Upper lobe of left lung (tissue), 6 donors: ENCODE measurements at regions not wholly inside any gene's neighbourhood (a gene's known extent, or its start where the extent isn't known, plus 50 kb on each side); places are given as distances from the start of the nearest gene placed in this dataset.

ENCODE experiments used
- ATAC-seq, 2 donors: fragments of 200-7000 bp; cut with Tn5 transposase; one replicate each; pipeline ENCODE4 v1.9.1; 2022; ENCODE audit warnings: mild to moderate bottlenecking in 2 of 2, moderate library complexity in 2 of 2; ENCODE audit not compliant: low FRiP score in 2 of 2
- DNase-seq, 2 donors: peaks; one replicate each; pipeline ENCODE4 v3.0.0-alpha.2; 2019 to 2020
- H3K27ac ChIP-seq, 4 donors: fragments of 200-600 bp; sonication (generic); one replicate each; pipeline ENCODE4 v1.5.1; 2016 to 2019
- H3K27me3 ChIP-seq, 4 donors: fragments of 200-600 bp; sonication (generic); one replicate each; pipeline ENCODE4 v1.5.1; 2017 to 2019
- H3K36me3 ChIP-seq, 4 donors: fragments of 200-600 bp; sonication (generic); one replicate each; pipeline ENCODE4 v1.5.1; 2016 to 2019
- H3K4me1 ChIP-seq, 4 donors: fragments of 200-600 bp; sonication (generic); one replicate each; pipeline ENCODE4 v1.5.1; 2018 to 2019
- H3K4me3 ChIP-seq, 4 donors: fragments of 200-600 bp; sonication (generic); one replicate each; pipeline ENCODE4 v1.5.1; 2017 to 2019; ENCODE audit warnings: mild to moderate bottlenecking in 2 of 4, moderate library complexity in 1 of 4
- H3K9me3 ChIP-seq, 4 donors: fragments of 200-600 bp; sonication (generic); one replicate each; pipeline ENCODE4 v1.5.1; 2018 to 2019
- EP300 ChIP-seq, 4 donors: sonication (generic); formaldehyde crosslinking; IDR thresholded peaks; one replicate each; pipeline ENCODE4 v1.5.1; 2017; ENCODE audit warnings: antibody characterized with exemption in 4 of 4, control low read depth in 2 of 4
- POLR2A ChIP-seq, 4 donors: fragments of 450-650 bp; IDR thresholded peaks; one replicate each; pipeline ENCODE4 v1.5.1; 2016 to 2017; ENCODE audit warnings: antibody characterized with exemption in 4 of 4, mild to moderate bottlenecking in 2 of 4
- POLR2AphosphoS5 ChIP-seq, 2 donors: sonication (generic); formaldehyde crosslinking; IDR thresholded peaks; one replicate each; pipeline ENCODE4 v1.5.1; 2017; ENCODE audit warnings: antibody characterized with exemption in 2 of 2
- WGBS, 2 donors: methylation state at CpG; one replicate each; pipeline ENCODE4 v1.1.5; 2017 to 2018; 5-methylcytosine and 5-hydroxymethylcytosine counted together
- TF ChIP-seq, protein P1 (sequence below), 6 experiments: fragments of 450-650 bp in 4 of 6; fragments of 200-600 bp in 2 of 6; sonication (generic) in 2 of 6; IDR thresholded peaks; one replicate each; pipeline ENCODE4 v1.5.1; 2016 to 2019; ENCODE audit warnings: antibody characterized with exemption in 6 of 6
- donor health status: DM: no; HTN: no; CAD: no; lungs with moderate emphysema.
- donor health status: DM: no; HTN: yes; CAD: no; lungs with severe emphysema.

DNA sequence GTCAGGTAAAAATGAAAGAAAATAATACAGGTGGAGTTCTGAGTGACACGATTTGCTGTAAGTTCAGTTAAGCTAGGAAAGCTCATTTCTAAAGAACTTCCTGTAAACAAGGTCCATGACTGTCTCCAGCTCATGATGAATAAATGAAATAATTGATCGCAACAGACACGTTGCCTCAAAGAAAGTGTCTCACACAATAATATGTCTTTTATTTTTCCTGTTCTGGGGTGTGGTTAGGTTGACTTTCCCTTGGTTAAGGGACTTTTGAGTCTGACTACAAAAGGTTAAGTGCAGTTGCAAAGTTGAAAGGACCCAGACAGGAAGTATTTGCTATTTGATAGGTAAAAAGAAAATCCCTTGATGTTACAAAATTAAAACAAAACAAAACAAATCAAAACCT lies 304.2 kb upstream of the PRDM1 start:
- Histone ChIP-seq H3K9me3 (no peaks in the 10 kb centered on the region), H3K4me3 (no peak overlapping the region), H3K4me1 (peaks cover 0 to 6% (median 3%) of the 10 kb centered on the region in 4 donors), H3K27ac (no peak overlapping the region), H3K36me3 (no peaks in the 10 kb centered on the region), H3K27me3 (no peaks in the 10 kb centered on the region)
- TF ChIP-seq, protein P1, sequence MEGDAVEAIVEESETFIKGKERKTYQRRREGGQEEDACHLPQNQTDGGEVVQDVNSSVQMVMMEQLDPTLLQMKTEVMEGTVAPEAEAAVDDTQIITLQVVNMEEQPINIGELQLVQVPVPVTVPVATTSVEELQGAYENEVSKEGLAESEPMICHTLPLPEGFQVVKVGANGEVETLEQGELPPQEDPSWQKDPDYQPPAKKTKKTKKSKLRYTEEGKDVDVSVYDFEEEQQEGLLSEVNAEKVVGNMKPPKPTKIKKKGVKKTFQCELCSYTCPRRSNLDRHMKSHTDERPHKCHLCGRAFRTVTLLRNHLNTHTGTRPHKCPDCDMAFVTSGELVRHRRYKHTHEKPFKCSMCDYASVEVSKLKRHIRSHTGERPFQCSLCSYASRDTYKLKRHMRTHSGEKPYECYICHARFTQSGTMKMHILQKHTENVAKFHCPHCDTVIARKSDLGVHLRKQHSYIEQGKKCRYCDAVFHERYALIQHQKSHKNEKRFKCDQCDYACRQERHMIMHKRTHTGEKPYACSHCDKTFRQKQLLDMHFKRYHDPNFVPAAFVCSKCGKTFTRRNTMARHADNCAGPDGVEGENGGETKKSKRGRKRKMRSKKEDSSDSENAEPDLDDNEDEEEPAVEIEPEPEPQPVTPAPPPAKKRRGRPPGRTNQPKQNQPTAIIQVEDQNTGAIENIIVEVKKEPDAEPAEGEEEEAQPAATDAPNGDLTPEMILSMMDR (IDR thresholded peaks at IDR 0.05): no peak
- no peak for TF ChIP-seq EP300 (IDR thresholded peaks at IDR 0.05)
- no peak for TF ChIP-seq POLR2A (IDR thresholded peaks at IDR 0.05)
- TF ChIP-seq POLR2AphosphoS5 (IDR thresholded peaks at IDR 0.05): no peak
- no peak for ATAC-seq
- 64 to 69% methylated on average over 3 of the region's 3 CpGs for WGBS, 2 donors
- DNase-seq: no peak

GRCh38 chr6:105781248-105781647 lies 304.9 kb upstream of the PRDM1 start:
- Histone ChIP-seq H3K36me3 (no peaks in the 10 kb centered on the region), H3K27ac (no peak overlapping the region), H3K4me3 (no peak overlapping the region), H3K4me1 (peaks cover 0 to 6% (median 3%) of the 10 kb centered on the region in 4 donors), H3K27me3 (no peaks in the 10 kb centered on the region), H3K9me3 (no peaks in the 10 kb centered on the region)
- WGBS, 2 donors: 83 to 89% methylated on average over 7 of the region's 7 CpGs
- TF ChIP-seq POLR2AphosphoS5 (IDR thresholded peaks at IDR 0.05) (no peak), POLR2A (IDR thresholded peaks at IDR 0.05) (no peak), EP300 (IDR thresholded peaks at IDR 0.05) (no peak)
- TF ChIP-seq, protein P1 (IDR thresholded peaks at IDR 0.05): no peak
- no peak for ATAC-seq
- no peak for DNase-seq

GRCh38 chr6:105780146-105780860 lies 305.8 kb upstream of the PRDM1 start:
- ATAC-seq: no peak
- peaks cover 0 to 4% (median 2%) of the 10 kb centered on the region in 4 donors for H3K4me1 ChIP-seq

GRCh38 chr6:105779110-105779509 lies 307.0 kb upstream of the PRDM1 start:
- 40 to 46% methylated on average over 5 of the region's 5 CpGs for WGBS, 2 donors
- Histone ChIP-seq H3K9me3 (peaks cover 0 to 10% (median 6%) of the 10 kb centered on the region in 4 donors), H3K27me3 (no peaks in the 10 kb centered on the region), H3K4me1 (no peaks in the 10 kb centered on the region), H3K36me3 (no peaks in the 10 kb centered on the region), H3K4me3 (no peak overlapping the region), H3K27ac (no peak overlapping the region)
- TF ChIP-seq POLR2AphosphoS5 (IDR thresholded peaks at IDR 0.05) (no peak), EP300 (IDR thresholded peaks at IDR 0.05) (no peak), POLR2A (IDR thresholded peaks at IDR 0.05) (no peak)
- TF ChIP-seq, protein P1 (IDR thresholded peaks at IDR 0.05): no peak
- ATAC-seq (no peak), DNase-seq (no peak)

More at GRCh38 chr6:105780146-105780860, 305.8 kb upstream of the PRDM1 start:
- Histone ChIP-seq H3K27me3 (no peaks in the 10 kb centered on the region), H3K36me3 (no peaks in the 10 kb centered on the region), H3K9me3 (peaks cover 0 to 4% (median 1%) of the 10 kb centered on the region in 4 donors), H3K4me3 (no peak overlapping the region), H3K27ac (no peak overlapping the region)
- WGBS, 2 donors: 93% methylated on average over 12 of the region's 12 CpGs
- DNase-seq: no peak
- TF ChIP-seq EP300 (IDR thresholded peaks at IDR 0.05): no peak
- TF ChIP-seq, protein P1 (IDR thresholded peaks at IDR 0.05): no peak
- no peak for TF ChIP-seq POLR2AphosphoS5 (IDR thresholded peaks at IDR 0.05)
- TF ChIP-seq POLR2A (IDR thresholded peaks at IDR 0.05): no peak

GRCh38 chr6:105775095-105775494 lies 311.0 kb upstream of the PRDM1 start:
- TF ChIP-seq, protein P1 (IDR thresholded peaks at IDR 0.05): no peak
- TF ChIP-seq POLR2A (IDR thresholded peaks at IDR 0.05) (no peak), EP300 (IDR thresholded peaks at IDR 0.05) (no peak), POLR2AphosphoS5 (IDR thresholded peaks at IDR 0.05) (no peak)
- WGBS, 2 donors: 88% methylated on average over 1 of the region's 1 CpG

More at GRCh38 chr6:105775095-105775494, 311.0 kb upstream of the PRDM1 start:
- no peaks in the 10 kb centered on the region for H3K4me1 ChIP-seq
- no peak overlapping the region for H3K27ac ChIP-seq
- H3K27me3 ChIP-seq: no peaks in the 10 kb centered on the region
- ATAC-seq: no peak
- peaks cover 0 to 10% (median 6%) of the 10 kb centered on the region in 4 donors for H3K9me3 ChIP-seq
- H3K4me3 ChIP-seq: no peak overlapping the region
- H3K36me3 ChIP-seq: no peaks in the 10 kb centered on the region
- no peak for DNase-seq
